WTC11 (cell line): ENCODE measurements at regions not wholly inside any gene's neighbourhood (a gene's known extent, or its start where the extent isn't known, plus 50 kb on each side); places are given as distances from the start of the nearest gene placed in this dataset.

Experiments used
- ATAC-seq: fragments of 200-7000 bp; cut with Tn5 transposase; 2 replicates; pipeline ENCODE4 v1.10.0; 2021; ENCODE audit warnings: mild to moderate bottlenecking, moderate library complexity
- CTCF ChIA-PET: fragments of 300-600 bp; sonication (Branson Sonifier 250); formaldehyde crosslinking; loops from one replicate; lab custom pipeline; 2021; ENCODE audit warnings: antibody characterized with exemption; lab: Charles Lee
- POLR2A ChIA-PET: fragments of 350-600 bp; sonication (Branson Sonifier 250); formaldehyde crosslinking; loops from one replicate; lab custom pipeline; 2021; ENCODE audit warnings: antibody characterized with exemption; lab: Charles Lee
- DNase-seq: peaks from one replicate; pipeline ENCODE4 v3.0.0; 2021; ENCODE audit warnings: low spot score
- H3K27ac Mint-ChIP-seq: 2 replicates; pipeline ENCODE4 v1.8.0; 2021; ENCODE audit warnings: mixed read lengths
- H3K27me3 Mint-ChIP-seq: 2 replicates; pipeline ENCODE4 v1.8.0; 2021; ENCODE audit warnings: low read depth, mild to moderate bottlenecking, moderate library complexity, mixed read lengths
- H3K36me3 Mint-ChIP-seq: 2 replicates; pipeline ENCODE4 v1.8.0; 2021; ENCODE audit warnings: mixed read lengths
- H3K4me1 Mint-ChIP-seq: 2 replicates; pipeline ENCODE4 v1.8.0; 2022; ENCODE audit warnings: mixed read lengths
- H3K4me3 Mint-ChIP-seq: 2 replicates; pipeline ENCODE4 v1.8.0; 2021; ENCODE audit warnings: mild to moderate bottlenecking, moderate library complexity, mixed read lengths
- H3K9me3 Mint-ChIP-seq: 2 replicates; pipeline ENCODE4 v1.8.0; 2021; ENCODE audit warnings: mixed read lengths
- CDX4 ChIP-seq: fragments of 250-450 bp; sonication (Bioruptor Pico); IDR thresholded peaks from 2 replicates; pipeline ENCODE4 v1.9.0; 2021; ENCODE audit warnings: moderate library complexity, mild to moderate bottlenecking, inconsistent platforms, borderline replicate concordance
- CTCF ChIP-seq: fragments of 200-600 bp; IDR thresholded peaks from 2 replicates; pipeline ENCODE4 v1.8.0; 2022; ENCODE audit warnings: antibody characterized with exemption
- E2F1 ChIP-seq: sonication (generic); formaldehyde crosslinking; IDR thresholded peaks from 2 replicates; pipeline ENCODE4 v1.8.0; 2022; ENCODE audit warnings: mild to moderate bottlenecking, missing genetic modification reagents
- E2F4 ChIP-seq: sonication (generic); formaldehyde crosslinking; IDR thresholded peaks from 2 replicates; pipeline ENCODE4 v1.8.1; 2022; ENCODE audit warnings: low read depth, mild to moderate bottlenecking, moderate library complexity, missing genetic modification reagents, borderline replicate concordance
- FOXP1 ChIP-seq: sonication (generic); formaldehyde crosslinking; IDR thresholded peaks from 2 replicates; pipeline ENCODE4 v1.8.0; 2022; ENCODE audit warnings: missing genetic modification reagents, mild to moderate bottlenecking, moderate library complexity, borderline replicate concordance
- FOXP4 ChIP-seq: sonication (generic); formaldehyde crosslinking; IDR thresholded peaks from 2 replicates; pipeline ENCODE4 v1.8.0; 2022; ENCODE audit warnings: mild to moderate bottlenecking, missing genetic modification reagents
- MAX ChIP-seq: sonication (generic); formaldehyde crosslinking; IDR thresholded peaks from 2 replicates; pipeline ENCODE4 v1.8.0; 2022; ENCODE audit warnings: mild to moderate bottlenecking, missing genetic modification reagents
- MYBL2 ChIP-seq: sonication (generic); formaldehyde crosslinking; IDR thresholded peaks from 2 replicates; pipeline ENCODE4 v1.8.1; 2023; ENCODE audit warnings: mild to moderate bottlenecking, moderate library complexity, missing genetic modification reagents
- NFE2L1 ChIP-seq: sonication (generic); formaldehyde crosslinking; IDR thresholded peaks from 2 replicates; pipeline ENCODE4 v1.8.1; 2023; ENCODE audit warnings: missing genetic modification reagents
- SMAD3 ChIP-seq: sonication (generic); formaldehyde crosslinking; IDR thresholded peaks from 2 replicates; pipeline ENCODE4 v1.8.0; 2022; ENCODE audit warnings: missing genetic modification reagents, mild to moderate bottlenecking, borderline replicate concordance
- ZBTB43 ChIP-seq: sonication (generic); formaldehyde crosslinking; IDR thresholded peaks from 2 replicates; pipeline ENCODE4 v1.8.1; 2023; ENCODE audit warnings: mild to moderate bottlenecking, missing genetic modification reagents
- ZNF423 ChIP-seq: fragments of 250-450 bp; sonication (Bioruptor Pico); IDR thresholded peaks from 2 replicates; pipeline ENCODE4 v2.1.2; 2022; ENCODE audit warnings: mild to moderate bottlenecking, moderate library complexity
- ZNF512 ChIP-seq: sonication (generic); formaldehyde crosslinking; IDR thresholded peaks from 2 replicates; pipeline ENCODE4 v1.8.1; 2022; ENCODE audit warnings: missing genetic modification reagents, borderline replicate concordance
- ZNF671 ChIP-seq: fragments of 250-450 bp; sonication (Bioruptor Pico); IDR thresholded peaks from 2 replicates; pipeline ENCODE4 v1.8.0; 2021; ENCODE audit warnings: mild to moderate bottlenecking

- TF ChIP-seq NFE2L1 (CRISPR knock-in tag) (no peak), ZNF671 (CRISPR knock-in tag) (no peak), E2F1 (CRISPR knock-in tag) (no peak), FOXP4 (CRISPR knock-in tag) (no peak), ZBTB43 (no peak), SMAD3 (CRISPR knock-in tag) (no peak), CDX4 (CRISPR knock-in tag) (no peak), ZNF512 (no peak), FOXP1 (CRISPR knock-in tag) (no peak), MAX (no peak), ZNF423 (no peak), MYBL2 (no peak)
- no peak overlapping the region for H3K27ac Mint-ChIP-seq
- no peak overlapping the region for H3K4me3 Mint-ChIP-seq
- no peaks in the 10 kb centered on the region for H3K36me3 Mint-ChIP-seq
- H3K9me3 Mint-ChIP-seq: no peaks in the 10 kb centered on the region
- CTCF ChIA-PET: no interaction called here
- H3K27me3 Mint-ChIP-seq: no peaks in the 10 kb centered on the region
- DNase-seq (no peak), ATAC-seq (no peak)
- POLR2A ChIA-PET: no interaction called here
- no peaks in the 10 kb centered on the region for H3K4me1 Mint-ChIP-seq
These were observed 428.6 kb upstream of the AMOT start for GRCh38 chrX:113269203-113269602.

GRCh38 chrX:113260474-113260873, 419.8 kb upstream of the AMOT start:
- Mint-ChIP-seq H3K36me3 (no peaks in the 10 kb centered on the region), H3K4me3 (no peak overlapping the region), H3K27me3 (no peaks in the 10 kb centered on the region; the same call in 1 of the 2 replicates), H3K9me3 (peaks cover 2% of the 10 kb centered on the region; the same call in 1 of the 2 replicates), H3K27ac (no peak overlapping the region), H3K4me1 (peaks cover 11% of the 10 kb centered on the region)
- DNase-seq: no peak
- ChIA-PET POLR2A (no interaction called here), CTCF (interaction anchor here (0.9 to 1.0 kb wide), 2 partner anchors 15 to 229 kb away, joined by 4 to 5 read pairs; no protein-coding TSS in a partner anchor)
- TF ChIP-seq E2F4 (CRISPR knock-in tag): no peak
- peak; percentile 47 for TF ChIP-seq CTCF
- peak; percentile 78 for ATAC-seq
